Coronary artery (tissue), 2 donors: ENCODE measurements at regions not wholly inside any gene's neighbourhood (a gene's known extent, or its start where the extent isn't known, plus 50 kb on each side); places are given as distances from the start of the nearest gene placed in this dataset.
A peak's percentile ranks its signal among the peaks of the same experiment; 100 is the strongest.

ENCODE experiments used
- DNase-seq: peaks from one replicate; pipeline ENCODE4 v3.0.0-alpha.2; 2017; ENCODE audit warnings: low spot score
- H3K27ac ChIP-seq, 2 donors: fragments of 200-600 bp; sonication (generic); one replicate each; pipeline ENCODE4 v1.5.1; 2016 to 2019
- H3K4me3 ChIP-seq: fragments of 200-600 bp; sonication (generic); 2 replicates; pipeline ENCODE4 v1.5.1; 2016; ENCODE audit warnings: mild to moderate bottlenecking, moderate library complexity
- CTCF ChIP-seq: fragments of 200-600 bp; sonication (generic); IDR thresholded peaks from one replicate; pipeline ENCODE4 v1.5.1; 2019; ENCODE audit warnings: antibody characterized with exemption

GRCh38 chr9:89953824-89954615 is 349.2 kb downstream of the GADD45G start:
- DNase-seq = no peak
- no peak for TF ChIP-seq CTCF
- no peak overlapping the region for H3K27ac ChIP-seq
- no peak overlapping the region for H3K4me3 ChIP-seq

GRCh38 chr9:89955144-89955543 is 350.3 kb downstream of the GADD45G start:
- Histone ChIP-seq H3K27ac (no peak overlapping the region), H3K4me3 (no peak overlapping the region)
- DNase-seq = no peak
- TF ChIP-seq CTCF = no peak

- Histone ChIP-seq H3K4me3 (no peak overlapping the region), H3K27ac (no peak overlapping the region)
- no peak for TF ChIP-seq CTCF
- no peak for DNase-seq
Observed at GRCh38 chr9:89955626-89956025, 350.8 kb downstream of the GADD45G start.

- no peak overlapping the region for H3K4me3 ChIP-seq
- no peak overlapping the region for H3K27ac ChIP-seq
- TF ChIP-seq CTCF = no peak
- no peak for DNase-seq
Observed at GRCh38 chr9:89956331-89956730, 351.5 kb downstream of the GADD45G start.

- TF ChIP-seq CTCF = no peak
- Histone ChIP-seq H3K27ac (no peak overlapping the region), H3K4me3 (no peak overlapping the region)
- no peak for DNase-seq
Observed at GRCh38 chr9:89956907-89957306, 352.1 kb downstream of the GADD45G start.

- TF ChIP-seq CTCF = no peak
- no peak overlapping the region for H3K27ac ChIP-seq
- no peak for DNase-seq
- no peak overlapping the region for H3K4me3 ChIP-seq
Observed at GRCh38 chr9:89958086-89958485, 353.3 kb downstream of the GADD45G start.

- Histone ChIP-seq H3K27ac (peak overlapping the region in 1 of 2 donors; percentile 27), H3K4me3 (peak overlapping the region; percentile 53)
- TF ChIP-seq CTCF = no peak
- DNase-seq = no peak
Observed at GRCh38 chr9:89961616-89962341, 357.0 kb downstream of the GADD45G start.
